OCI-LY1 (cell line): ENCODE measurements at regions not wholly inside any gene's neighbourhood (a gene's known extent, or its start where the extent isn't known, plus 50 kb on each side); places are given as distances from the start of the nearest gene placed in this dataset.
"Not testable (repeated sequence)": the region's sequence is repeated elsewhere in the genome, so short reads cannot be mapped to it uniquely, and the experiment has no call there.

Experiments
- CTCF ChIP-seq: fragments of 200-600 bp; sonication (generic), shearing (Covaris generic); IDR thresholded peaks from 2 replicates; pipeline ENCODE4 v1.5.1; 2017; ENCODE audit warnings: mild to moderate bottlenecking, antibody characterized with exemption, low read length, moderate library complexity, mixed read lengths
- EZH2 ChIP-seq: fragments of 200-600 bp; sonication (generic), shearing (Covaris generic); IDR thresholded peaks from 2 replicates; pipeline ENCODE4 v1.8.0; 2017; ENCODE audit warnings: borderline replicate concordance, mixed run types, mild to moderate bottlenecking, antibody characterized with exemption, low read length, moderate library complexity, mixed read lengths

GRCh38 chr4:77279114-77279513 is 122.1 kb downstream of the CCNG2 start:
- TF ChIP-seq EZH2, CTCF: not testable (repeated sequence)
